Skeletal muscle tissue (tissue), 3 donors: ENCODE measurements at regions not wholly inside any gene's neighbourhood (a gene's known extent, or its start where the extent isn't known, plus 50 kb on each side); places are given as distances from the start of the nearest gene placed in this dataset.
"Not testable (repeated sequence)": the region's sequence is repeated elsewhere in the genome, so short reads cannot be mapped to it uniquely, and the experiment has no call there.

Experiments
- H3K27ac ChIP-seq: one replicate; pipeline ENCODE4 v1.7.0; 2013; ENCODE audit warnings: mild to moderate bottlenecking, low read depth, low read length, inconsistent platforms
- H3K27me3 ChIP-seq, 3 donors: one replicate each; pipeline ENCODE4 v1.7.0; 2013; ENCODE audit warnings: low read length in 3 of 3; ENCODE audit not compliant: control insufficient read depth in 3 of 3, insufficient read depth in 3 of 3
- H3K36me3 ChIP-seq, 3 donors: one replicate each; pipeline ENCODE4 v1.7.0; 2013; ENCODE audit warnings: low read length in 3 of 3; ENCODE audit not compliant: control insufficient read depth in 3 of 3, insufficient read depth in 3 of 3
- H3K4me1 ChIP-seq, 3 donors: one replicate each; pipeline ENCODE4 v1.7.0; 2013; ENCODE audit warnings: low read length in 3 of 3, mild to moderate bottlenecking in 3 of 3; ENCODE audit not compliant: control insufficient read depth in 3 of 3, insufficient read depth in 3 of 3
- H3K4me3 ChIP-seq, 3 donors: one replicate each; pipeline ENCODE4 v1.7.0; 2013; ENCODE audit warnings: low read length in 3 of 3
- H3K9ac ChIP-seq, 3 donors: one replicate each; pipeline ENCODE4 v1.7.0; 2013; ENCODE audit warnings: low read length in 3 of 3, mild to moderate bottlenecking in 3 of 3, moderate library complexity in 2 of 3, low read depth in 1 of 3
- H3K9me3 ChIP-seq, 3 donors: one replicate each; pipeline ENCODE4 v1.7.0; 2013; ENCODE audit warnings: low read length in 3 of 3; ENCODE audit not compliant: control insufficient read depth in 3 of 3
- donor health status: Osteomylitis.

DNA sequence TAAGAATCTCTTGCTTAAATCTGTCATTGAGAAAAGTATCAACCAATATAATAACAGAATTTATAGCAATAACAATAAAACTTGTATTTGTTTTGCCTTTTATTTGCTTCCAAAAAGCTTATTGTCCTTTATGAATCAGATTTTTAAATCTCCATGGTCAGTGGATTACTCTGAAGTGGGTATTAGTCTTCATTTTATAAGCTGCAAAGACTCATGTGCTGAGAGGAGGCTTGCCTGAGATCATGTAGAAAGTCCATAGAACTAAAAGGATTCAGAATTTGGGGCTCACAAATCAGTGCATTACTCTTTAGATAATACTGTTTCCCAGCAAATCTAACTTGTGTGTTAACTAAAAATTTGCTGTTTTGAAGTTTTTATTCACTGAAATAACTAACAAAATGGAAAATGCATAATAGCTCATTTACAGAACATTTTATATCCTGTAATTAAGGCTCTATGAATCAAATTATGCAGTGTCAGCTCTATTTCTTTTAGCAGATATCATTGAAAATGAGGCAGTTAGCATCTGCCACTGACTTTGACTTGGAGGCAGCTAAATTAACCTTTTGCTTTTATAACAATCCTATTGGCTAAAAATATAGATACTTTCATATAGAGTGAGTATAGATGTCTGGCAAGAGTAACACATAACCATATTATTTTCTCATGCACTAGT is 781.1 kb upstream of the CITED2 start:
- H3K9me3 ChIP-seq: no peaks in the 10 kb centered on the region
- H3K27ac ChIP-seq: no peak overlapping the region
- H3K4me3 ChIP-seq: no peak overlapping the region
- no peaks in the 10 kb centered on the region for H3K4me1 ChIP-seq
- no peak overlapping the region for H3K9ac ChIP-seq
- H3K27me3 ChIP-seq: no peaks in the 10 kb centered on the region
- H3K36me3 ChIP-seq: no peaks in the 10 kb centered on the region

GRCh38 chr6:140153703-140154102 is 779.3 kb upstream of the CITED2 start:
- no peaks in the 10 kb centered on the region for H3K9me3 ChIP-seq
- no peak overlapping the region for H3K9ac ChIP-seq
- H3K4me1 ChIP-seq: no peaks in the 10 kb centered on the region
- H3K27ac ChIP-seq: no peak overlapping the region
- H3K36me3 ChIP-seq: no peaks in the 10 kb centered on the region
- H3K27me3 ChIP-seq: no peaks in the 10 kb centered on the region
- H3K4me3 ChIP-seq: no peak overlapping the region

- H3K36me3 ChIP-seq, H3K27ac ChIP-seq, H3K9ac ChIP-seq, H3K27me3 ChIP-seq, H3K4me1 ChIP-seq, H3K4me3 ChIP-seq, H3K9me3 ChIP-seq: not testable (repeated sequence)
These were observed 773.7 kb upstream of the CITED2 start for GRCh38 chr6:140147825-140148814.

- no peaks in the 10 kb centered on the region for H3K9me3 ChIP-seq
- no peaks in the 10 kb centered on the region for H3K4me1 ChIP-seq
- no peak overlapping the region for H3K4me3 ChIP-seq
- H3K27ac ChIP-seq: no peak overlapping the region
- H3K27me3 ChIP-seq: no peaks in the 10 kb centered on the region
- no peak overlapping the region for H3K9ac ChIP-seq
- no peaks in the 10 kb centered on the region for H3K36me3 ChIP-seq
These were observed 766.4 kb upstream of the CITED2 start for GRCh38 chr6:140140891-140141290.

- Histone ChIP-seq H3K27me3 (no peaks in the 10 kb centered on the region), H3K27ac (no peak overlapping the region), H3K9ac (no peak overlapping the region), H3K36me3 (no peaks in the 10 kb centered on the region), H3K9me3 (no peaks in the 10 kb centered on the region), H3K4me1 (no peaks in the 10 kb centered on the region), H3K4me3 (no peak overlapping the region)
These were observed 764.0 kb upstream of the CITED2 start for GRCh38 chr6:140138311-140139010.

DNA sequence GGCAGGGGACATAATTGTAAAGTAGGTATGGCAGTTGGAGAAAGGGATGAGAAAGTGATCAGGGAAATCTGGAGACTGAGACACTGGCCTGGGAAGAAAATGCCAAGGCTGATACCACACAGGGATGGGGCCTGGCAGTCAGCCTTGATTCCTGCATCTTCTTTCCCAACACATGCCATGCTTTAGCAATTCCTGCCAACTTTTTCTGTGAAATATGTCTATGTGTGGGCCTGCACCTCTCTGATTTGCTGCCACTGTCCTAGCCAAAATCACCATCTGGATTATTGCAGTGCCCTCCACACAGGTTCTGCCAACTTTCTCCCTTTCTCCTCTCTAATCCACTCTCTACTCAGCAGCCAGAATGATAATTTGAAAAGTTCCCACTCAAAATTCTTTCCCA is 759.8 kb upstream of the CITED2 start:
- H3K36me3 ChIP-seq: no peaks in the 10 kb centered on the region
- H3K27me3 ChIP-seq: no peaks in the 10 kb centered on the region
- peaks cover 0 to 3% (median 0%) of the 10 kb centered on the region in 3 donors for H3K9me3 ChIP-seq
- no peaks in the 10 kb centered on the region for H3K4me1 ChIP-seq
- H3K4me3 ChIP-seq: no peak overlapping the region
- no peak overlapping the region for H3K27ac ChIP-seq
- H3K9ac ChIP-seq: no peak overlapping the region

- no peak overlapping the region for H3K27ac ChIP-seq
- H3K4me3 ChIP-seq: no peak overlapping the region
- H3K27me3 ChIP-seq: no peaks in the 10 kb centered on the region
- no peaks in the 10 kb centered on the region for H3K4me1 ChIP-seq
- no peaks in the 10 kb centered on the region for H3K36me3 ChIP-seq
- H3K9me3 ChIP-seq: peaks cover 0 to 10% (median 7%) of the 10 kb centered on the region in 3 donors
- no peak overlapping the region for H3K9ac ChIP-seq
These were observed 755.6 kb upstream of the CITED2 start for GRCh38 chr6:140130074-140130473.

DNA sequence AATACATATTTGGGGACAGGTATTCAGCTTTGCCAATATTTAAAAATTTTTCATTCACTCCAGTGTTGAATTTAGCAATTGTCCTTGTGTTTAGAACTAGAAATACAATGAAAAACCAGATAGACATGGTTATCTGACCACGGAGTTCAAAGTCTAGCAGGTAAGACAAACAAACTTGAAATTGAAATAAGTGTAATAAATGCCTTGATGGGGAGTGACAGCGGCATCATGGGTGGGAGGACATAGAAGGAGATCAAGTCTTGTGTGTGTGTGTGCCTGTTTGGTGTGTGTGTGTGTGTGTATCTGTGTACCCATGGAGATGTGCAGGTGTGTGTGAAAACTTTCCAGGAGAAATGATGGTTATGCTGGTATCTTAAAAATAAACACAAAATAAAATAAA is 750.0 kb upstream of the CITED2 start:
- H3K9ac ChIP-seq: no peak overlapping the region
- H3K9me3 ChIP-seq: peaks cover 0 to 7% (median 7%) of the 10 kb centered on the region in 3 donors
- H3K4me1 ChIP-seq: no peaks in the 10 kb centered on the region
- H3K27ac ChIP-seq: no peak overlapping the region
- H3K36me3 ChIP-seq: no peaks in the 10 kb centered on the region
- H3K27me3 ChIP-seq: no peaks in the 10 kb centered on the region
- H3K4me3 ChIP-seq: no peak overlapping the region

DNA sequence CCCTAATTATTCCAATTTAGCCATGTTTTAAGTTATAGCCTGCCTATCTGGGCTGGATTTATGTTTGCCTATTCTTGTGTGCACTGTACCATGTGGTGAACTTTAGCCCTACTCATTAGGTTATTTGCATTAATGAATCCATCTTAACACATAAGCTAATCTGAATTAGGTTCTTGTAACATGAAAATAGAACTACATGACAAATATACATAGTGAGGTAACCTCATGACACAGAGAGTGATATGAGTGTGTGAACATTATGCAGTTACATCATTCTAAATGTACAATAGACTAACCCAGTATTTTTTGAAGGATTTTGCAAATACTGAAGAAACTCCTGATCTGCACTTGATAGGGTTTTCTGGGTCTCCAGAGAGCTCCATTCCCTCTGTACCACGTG is 733.7 kb upstream of the CITED2 start:
- Histone ChIP-seq H3K9ac (no peak overlapping the region), H3K27ac (no peak overlapping the region), H3K27me3 (no peaks in the 10 kb centered on the region), H3K36me3 (no peaks in the 10 kb centered on the region), H3K4me3 (no peak overlapping the region), H3K9me3 (no peaks in the 10 kb centered on the region), H3K4me1 (no peaks in the 10 kb centered on the region)

DNA sequence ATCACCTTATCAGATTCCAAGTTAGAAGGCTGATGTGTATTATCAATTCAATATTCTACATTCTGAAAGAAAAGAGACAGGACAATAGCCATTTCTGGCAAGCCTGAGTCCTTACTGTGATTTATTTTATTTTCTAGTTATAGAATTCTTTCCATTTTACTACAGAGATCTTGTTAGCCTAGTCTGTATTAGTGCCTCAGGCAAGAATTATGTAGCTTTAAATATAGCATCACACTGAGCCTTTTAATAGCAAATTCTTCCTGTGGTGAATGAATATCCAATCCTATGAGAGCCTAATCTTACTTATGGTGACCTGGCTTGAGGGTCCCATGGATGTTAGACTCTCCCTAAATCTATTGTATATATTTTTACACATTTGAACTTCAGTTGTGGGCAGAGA is 732.8 kb upstream of the CITED2 start:
- H3K27me3 ChIP-seq: no peaks in the 10 kb centered on the region
- no peaks in the 10 kb centered on the region for H3K36me3 ChIP-seq
- no peak overlapping the region for H3K27ac ChIP-seq
- no peaks in the 10 kb centered on the region for H3K9me3 ChIP-seq
- no peak overlapping the region for H3K4me3 ChIP-seq
- no peaks in the 10 kb centered on the region for H3K4me1 ChIP-seq
- H3K9ac ChIP-seq: no peak overlapping the region
